SK-N-SH (cell line): ENCODE measurements at regions not wholly inside any gene's neighbourhood (a gene's known extent, or its start where the extent isn't known, plus 50 kb on each side); places are given as distances from the start of the nearest gene placed in this dataset.

Source experiments
- CTCF ChIA-PET: fragments of 300-600, 350-600 bp; formaldehyde crosslinking; extraction: SDS; loops from one replicate; lab custom pipeline; 2021; lab: Yijun Ruan, JAX
- POLR2A ChIA-PET: fragments of 350-600 bp; sonication (Branson Sonifier 250); formaldehyde crosslinking; extraction: SDS; loops from one replicate; lab custom pipeline; 2020; ENCODE audit warnings: antibody characterized with exemption, inconsistent platforms; lab: Yijun Ruan, JAX
- DNase-seq: peaks from one replicate; pipeline ENCODE4 v3.0.0; 2012
- H2AFZ ChIP-seq: fragments of 200-600 bp; sonication (generic); 2 replicates; pipeline ENCODE4 v1.8.1; 2016; ENCODE audit warnings: antibody characterized with exemption, mild to moderate bottlenecking, low read depth
- H3F3A ChIP-seq: fragments of 200-600 bp; sonication (generic); replicated peaks from 2 replicates; pipeline ENCODE3; 2016; ENCODE audit warnings: antibody characterized with exemption, mild to moderate bottlenecking; ENCODE audit not compliant: insufficient read depth
- H3K27ac ChIP-seq, 2 experiments: fragments of 200-500 bp in 1 of 2; fragments of 200-600 bp in 1 of 2; sonication (Bioruptor generic) in 1 of 2; sonication (generic), shearing (Covaris generic) in 1 of 2; 2 replicates each; pipeline versions ENCODE4 v1.5.1 to v1.6.1; 2014 to 2016; ENCODE audit warnings: low read depth in 2 of 2, inconsistent platforms in 1 of 2, low read length in 1 of 2, mild to moderate bottlenecking in 1 of 2, mixed read lengths in 1 of 2
- H3K27me3 ChIP-seq: fragments of 200-600 bp; sonication (generic), shearing (Covaris generic); 2 replicates; pipeline ENCODE4 v1.6.1; 2016; ENCODE audit warnings: mixed run types; ENCODE audit not compliant: insufficient read depth
- H3K36me3 ChIP-seq, 2 experiments: fragments of 200-500 bp in 1 of 2; fragments of 200-600 bp in 1 of 2; sonication (Bioruptor generic) in 1 of 2; sonication (generic) in 1 of 2; replicated peaks in 1 of 2; 2 replicates each; pipeline versions ENCODE3 to v1.5.1; 2014 to 2016; ENCODE audit warnings: low read length in 1 of 2, mild to moderate bottlenecking in 1 of 2; ENCODE audit not compliant: insufficient read depth in 2 of 2, control insufficient read depth in 1 of 2
- H3K4me1 ChIP-seq, 2 experiments: fragments of 200-500 bp in 1 of 2; fragments of 200-600 bp in 1 of 2; sonication (Bioruptor generic) in 1 of 2; sonication (generic), shearing (Covaris generic) in 1 of 2; 2 replicates each; pipeline versions ENCODE4 v1.5.1 to v1.6.1; 2014 to 2016; ENCODE audit warnings: low read depth in 1 of 2, low read length in 1 of 2, mixed run types in 1 of 2; ENCODE audit not compliant: insufficient read depth in 2 of 2, control insufficient read depth in 1 of 2
- H3K4me2 ChIP-seq: fragments of 200-600 bp; sonication (generic), shearing (Covaris generic); 2 replicates; pipeline ENCODE4 v1.6.1; 2017; ENCODE audit warnings: mixed run types
- H3K4me3 ChIP-seq, 2 experiments: fragments of 200-500 bp in 1 of 2; fragments of 200-600 bp in 1 of 2; sonication (Bioruptor generic) in 1 of 2; sonication (generic), shearing (Covaris generic) in 1 of 2; 2 replicates each; pipeline versions ENCODE4 v1.5.1 to v1.8.1; 2014 to 2016; ENCODE audit warnings: low read depth in 2 of 2, inconsistent platforms in 1 of 2, low read length in 1 of 2, mild to moderate bottlenecking in 1 of 2, mixed read lengths in 1 of 2, moderate library complexity in 1 of 2
- H3K79me2 ChIP-seq: fragments of 200-600 bp; sonication (generic); 2 replicates; pipeline ENCODE4 v1.8.1; 2017; ENCODE audit warnings: mild to moderate bottlenecking; ENCODE audit not compliant: insufficient read depth
- H3K9ac ChIP-seq: fragments of 200-600 bp; sonication (generic); 2 replicates; pipeline ENCODE4 v1.6.1; 2017; ENCODE audit warnings: mixed run types
- H3K9me2 ChIP-seq: fragments of 200-600 bp; sonication (generic); 2 replicates; pipeline ENCODE4 v1.6.1; 2017; ENCODE audit warnings: mixed run types
- H3K9me3 ChIP-seq: fragments of 200-600 bp; sonication (generic); 2 replicates; pipeline ENCODE4 v1.6.1; 2017; ENCODE audit warnings: mixed run types, mild to moderate bottlenecking, moderate library complexity
- H4K20me1 ChIP-seq: fragments of 200-600 bp; sonication (generic); 2 replicates; pipeline ENCODE4 v1.6.1; 2017; ENCODE audit warnings: mild to moderate bottlenecking, mixed run types; ENCODE audit not compliant: insufficient read depth
- CTCF ChIP-seq: fragments of 200-600 bp; sonication (generic); IDR thresholded peaks from 2 replicates; pipeline ENCODE4 v1.6.1; 2017; ENCODE audit warnings: antibody characterized with exemption, mild to moderate bottlenecking, moderate library complexity
- ELF1 ChIP-seq: IDR thresholded peaks from 2 replicates; pipeline ENCODE4 v1.4.0; 2012
- EZH2phosphoT487 ChIP-seq: fragments of 200-600 bp; sonication (generic); IDR thresholded peaks from 2 replicates; pipeline ENCODE4 v1.6.1; 2017; ENCODE audit warnings: low read depth, mixed run types, mild to moderate bottlenecking, antibody characterized with exemption, moderate library complexity, borderline replicate concordance
- FOXJ3 ChIP-seq: sonication (generic); formaldehyde crosslinking; IDR thresholded peaks from 2 replicates; pipeline ENCODE4 v1.5.1; 2020; ENCODE audit warnings: mild to moderate bottlenecking, missing genetic modification reagents
- FOXM1 ChIP-seq: IDR thresholded peaks from 2 replicates; pipeline ENCODE4 v1.4.0; 2012; ENCODE audit warnings: low read depth, mild to moderate bottlenecking
- JUND ChIP-seq: IDR thresholded peaks from 2 replicates; pipeline ENCODE4 v1.4.0; 2012
- MEF2A ChIP-seq: IDR thresholded peaks from 2 replicates; pipeline ENCODE4 v1.4.0; 2012; ENCODE audit warnings: low read depth, borderline replicate concordance
- MXI1 ChIP-seq: IDR thresholded peaks from 2 replicates; pipeline ENCODE4 v1.6.1; 2012; ENCODE audit warnings: mild to moderate bottlenecking, low read depth, low read length, improper control_type of control experiment
- POLR2AphosphoS5 ChIP-seq: IDR thresholded peaks from 2 replicates; pipeline ENCODE4 v1.6.1; 2012; ENCODE audit warnings: low read depth, low read length
- RAD21 ChIP-seq: IDR thresholded peaks from 2 replicates; pipeline ENCODE4 v1.6.1; 2012; ENCODE audit warnings: mild to moderate bottlenecking, low read length
- RFX5 ChIP-seq: IDR thresholded peaks from 2 replicates; pipeline ENCODE4 v1.6.1; 2012; ENCODE audit warnings: mild to moderate bottlenecking, improper control_type of control experiment, low read length
- SIN3A ChIP-seq: IDR thresholded peaks from 2 replicates; pipeline ENCODE4 v1.6.1; 2012; ENCODE audit warnings: low read depth, mild to moderate bottlenecking, low read length, moderate library complexity, borderline replicate concordance
- TAF1 ChIP-seq: IDR thresholded peaks from 2 replicates; pipeline ENCODE4 v1.6.1; 2012; ENCODE audit warnings: low read depth, mild to moderate bottlenecking, low read length, moderate library complexity, borderline replicate concordance
- TCF12 ChIP-seq: IDR thresholded peaks from 2 replicates; pipeline ENCODE4 v1.4.0; 2012
- TEAD4 ChIP-seq: IDR thresholded peaks from 2 replicates; pipeline ENCODE4 v1.4.0; 2012; ENCODE audit warnings: mild to moderate bottlenecking, borderline replicate concordance; ENCODE audit not compliant: insufficient read depth
- USF1 ChIP-seq: IDR thresholded peaks from 2 replicates; pipeline ENCODE4 v1.4.0; 2012; ENCODE audit warnings: low read depth, borderline replicate concordance
- USF2 ChIP-seq: fragments of 150-350 bp; IDR thresholded peaks from 2 replicates; pipeline ENCODE4 v1.6.1; 2017; ENCODE audit warnings: antibody characterized with exemption, low read length, low read depth, borderline replicate concordance
- YY1 ChIP-seq: IDR thresholded peaks from 2 replicates; pipeline ENCODE4 v1.4.0; 2012; ENCODE audit warnings: low read depth, mild to moderate bottlenecking
- WGBS: methylation state at CpG from one replicate; pipeline ENCODE4 v1.1.6; 2017; ENCODE audit warnings: low lambda C conversion rate; 5-methylcytosine and 5-hydroxymethylcytosine counted together

GRCh38 chr3:18840535-18841137 lies 307.7 kb upstream of the KCNH8 start:
- no peaks in the 10 kb centered on the region for H3F3A ChIP-seq

GRCh38 chr3:18838758-18839157 lies 309.6 kb upstream of the KCNH8 start:
- Histone ChIP-seq H2AFZ (no peak overlapping the region), H3K79me2 (no peaks in the 10 kb centered on the region), H4K20me1 (no peaks in the 10 kb centered on the region), H3K4me1 (no peaks in the 10 kb centered on the region), H3K4me2 (no peak overlapping the region), H3K9ac (no peak overlapping the region), H3K27ac (no peak overlapping the region), H3K9me3 (no peaks in the 10 kb centered on the region), H3K36me3 (no peaks in the 10 kb centered on the region), H3K27me3 (no peaks in the 10 kb centered on the region), H3K9me2 (no peaks in the 10 kb centered on the region), H3K4me3 (no peak overlapping the region), H3F3A (no peaks in the 10 kb centered on the region)
- DNase-seq: no peak
- ChIA-PET POLR2A (no interaction called here), CTCF (interaction anchor here (1.9 kb wide), 1 partner anchor 9 kb away, joined by 4 read pairs; no protein-coding TSS in a partner anchor)
- 67% methylated on average over 1 of the region's 1 CpG for WGBS
- TF ChIP-seq FOXJ3 (CRISPR knock-in tag) (no peak), SIN3A (no peak), EZH2phosphoT487 (no peak), ELF1 (no peak), USF1 (no peak), FOXM1 (no peak), TCF12 (no peak), MXI1 (no peak), JUND (no peak), RFX5 (no peak), POLR2AphosphoS5 (no peak), MEF2A (no peak), USF2 (no peak)

More at GRCh38 chr3:18840535-18841137, 307.7 kb upstream of the KCNH8 start:
- 54% methylated on average over 3 of the region's 3 CpGs for WGBS
- H3K9me3 ChIP-seq: no peaks in the 10 kb centered on the region
- DNase-seq: no peak
- POLR2A ChIA-PET: no interaction called here
- H3K4me1 ChIP-seq: no peaks in the 10 kb centered on the region
- no peak overlapping the region for H2AFZ ChIP-seq
- no peak overlapping the region for H3K4me2 ChIP-seq
- no peaks in the 10 kb centered on the region for H3K27me3 ChIP-seq
- no peaks in the 10 kb centered on the region for H4K20me1 ChIP-seq
- no peak overlapping the region for H3K9ac ChIP-seq
- no peak for TF ChIP-seq FOXJ3 (CRISPR knock-in tag)
- TF ChIP-seq TAF1: no peak
- no peak for TF ChIP-seq RAD21
- no peak for TF ChIP-seq YY1
- TF ChIP-seq EZH2phosphoT487: no peak
- no peak for TF ChIP-seq CTCF
- TF ChIP-seq SIN3A: no peak
- TF ChIP-seq TEAD4: no peak
- TF ChIP-seq USF1: no peak
- no peak for TF ChIP-seq USF2
- CTCF ChIA-PET: no interaction called here
- no peak overlapping the region for H3K4me3 ChIP-seq
- H3K79me2 ChIP-seq: no peaks in the 10 kb centered on the region
- H3K9me2 ChIP-seq: no peaks in the 10 kb centered on the region
- no peak overlapping the region for H3K27ac ChIP-seq
- no peaks in the 10 kb centered on the region for H3K36me3 ChIP-seq
